Fibroblast of lung (primary cell): ENCODE measurements at regions not wholly inside any gene's neighbourhood (a gene's known extent, or its start where the extent isn't known, plus 50 kb on each side); places are given as distances from the start of the nearest gene placed in this dataset.
"Not testable (repeated sequence)": the region's sequence is repeated elsewhere in the genome, so short reads cannot be mapped to it uniquely, and the experiment has no call there.

Experiments
- DNase-seq, 2 donors: peaks; one replicate each; pipeline versions ENCODE4 v3.0.0 to v3.0.0-alpha.2; 2010; ENCODE audit warnings: low read depth in 2 of 2
- H2AFZ ChIP-seq: 2 replicates; pipeline ENCODE4 v1.5.1; 2012; ENCODE audit warnings: low read length, control low read depth, inconsistent platforms
- H3K27ac ChIP-seq: 2 replicates; pipeline ENCODE4 v1.5.1; 2011; ENCODE audit warnings: low read length, control low read depth; ENCODE audit not compliant: insufficient read depth
- H3K27me3 ChIP-seq: 2 replicates; pipeline ENCODE4 v1.5.1; 2011; ENCODE audit warnings: mild to moderate bottlenecking, low read length; ENCODE audit not compliant: control insufficient read depth, insufficient read depth
- H3K36me3 ChIP-seq: 2 replicates; pipeline ENCODE4 v1.5.1; 2011; ENCODE audit warnings: low read length; ENCODE audit not compliant: control insufficient read depth, insufficient read depth
- H3K4me1 ChIP-seq: 2 replicates; pipeline ENCODE4 v1.5.1; 2011; ENCODE audit warnings: low read length; ENCODE audit not compliant: control insufficient read depth, insufficient read depth; ENCODE audit errors: extremely low read depth
- H3K4me2 ChIP-seq: 2 replicates; pipeline ENCODE4 v1.5.1; 2011; ENCODE audit warnings: low read length, control low read depth; ENCODE audit not compliant: insufficient read depth; ENCODE audit errors: extremely low read depth
- H3K4me3 ChIP-seq, 4 experiments: fragments of 200-600 bp in 1 of 4; sonication (generic) in 1 of 4; replicated peaks in 1 of 4; 2 replicates each; pipeline ENCODE4 v1.5.1; 2011 to 2016; ENCODE audit warnings: low read length in 4 of 4, low read depth in 3 of 4, mild to moderate bottlenecking in 3 of 4, control low read depth in 2 of 4, inconsistent platforms in 1 of 4, mixed read lengths in 1 of 4; ENCODE audit not compliant: insufficient read depth in 1 of 4; ENCODE audit errors: control extremely low read depth in 1 of 4
- H3K79me2 ChIP-seq: 2 replicates; pipeline ENCODE4 v1.5.1; 2012; ENCODE audit warnings: mild to moderate bottlenecking, low read length, inconsistent platforms; ENCODE audit not compliant: control insufficient read depth, insufficient read depth
- H3K9ac ChIP-seq: 2 replicates; pipeline ENCODE4 v1.5.1; 2011; ENCODE audit warnings: mild to moderate bottlenecking, low read length, control low read depth; ENCODE audit not compliant: insufficient read depth
- H3K9me3 ChIP-seq: 2 replicates; pipeline ENCODE4 v1.5.1; 2012; ENCODE audit warnings: low read depth, low read length; ENCODE audit not compliant: control insufficient read depth, insufficient read depth
- H4K20me1 ChIP-seq: 2 replicates; pipeline ENCODE4 v1.5.1; 2011; ENCODE audit warnings: low read length; ENCODE audit not compliant: control insufficient read depth, insufficient read depth; ENCODE audit errors: extremely low read depth
- CTCF ChIP-seq, 2 donors: IDR thresholded peaks in 1 of 2; conservative IDR thresholded peaks in 1 of 2; 1 replicate in 1 of 2; 2 replicates in 1 of 2; pipeline ENCODE4 v1.5.1; 2011 to 2012; ENCODE audit warnings: low read length in 2 of 2, control low read depth in 1 of 2, inconsistent platforms in 1 of 2, low read depth in 1 of 2, mild to moderate bottlenecking in 1 of 2
- EZH2 ChIP-seq: IDR thresholded peaks from 2 replicates; pipeline ENCODE4 v1.5.1; 2012; ENCODE audit warnings: low read length, control low read depth, mild to moderate bottlenecking; ENCODE audit errors: missing control alignments

- no peak overlapping the region for H3K9ac ChIP-seq
- H3K4me1 ChIP-seq, result no peaks in the 10 kb centered on the region
- H3K4me3 ChIP-seq, result no peak overlapping the region
- DNase-seq, result no peak
- no peak overlapping the region for H3K4me2 ChIP-seq
- no peaks in the 10 kb centered on the region for H3K79me2 ChIP-seq
- H3K27ac ChIP-seq, result no peak overlapping the region
- no peaks in the 10 kb centered on the region for H4K20me1 ChIP-seq
- no peak for TF ChIP-seq CTCF (conservative IDR thresholded peaks at IDR 0.05 in 1 of 2, IDR thresholded peaks at IDR 0.05 in 1 of 2; ENCODE audit: low read depth in 1 of 2, low read length in 2 of 2)
- no peak for TF ChIP-seq EZH2
- no peaks in the 10 kb centered on the region for H3K36me3 ChIP-seq
- H2AFZ ChIP-seq, result no peak overlapping the region
- no peaks in the 10 kb centered on the region for H3K9me3 ChIP-seq
- no peaks in the 10 kb centered on the region for H3K27me3 ChIP-seq
Observed at GRCh38 chr10:63843107-63843506, 321.9 kb downstream of the REEP3 start.

GRCh38 chr10:63848871-63849270 is 327.7 kb downstream of the REEP3 start:
- not testable (repeated sequence) for H3K4me2 ChIP-seq, H3K79me2 ChIP-seq, H3K27me3 ChIP-seq, H3K4me3 ChIP-seq, H4K20me1 ChIP-seq, H3K9ac ChIP-seq, H3K9me3 ChIP-seq, H3K27ac ChIP-seq, DNase-seq, H3K36me3 ChIP-seq, H2AFZ ChIP-seq, H3K4me1 ChIP-seq

DNA sequence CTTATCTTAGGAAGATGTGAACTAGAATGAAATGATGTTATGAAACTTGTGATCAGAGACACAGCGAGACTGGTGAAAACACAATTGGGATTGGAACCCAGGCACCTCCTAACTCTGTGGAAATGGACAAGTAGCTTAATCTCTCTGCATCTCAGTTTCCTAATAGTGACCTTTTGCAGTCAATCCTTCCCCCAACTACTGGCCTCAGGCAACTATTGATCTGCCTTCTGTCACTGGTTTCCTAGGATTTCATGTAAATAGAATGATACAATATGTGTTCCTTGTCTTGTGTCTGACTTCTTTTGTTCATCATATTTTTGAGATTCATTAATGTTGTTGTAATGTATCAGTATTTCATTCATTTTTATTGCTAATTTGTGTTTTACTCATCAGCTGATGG is 341.7 kb downstream of the REEP3 start:
- no peak for DNase-seq
- Histone ChIP-seq H3K27ac (no peak overlapping the region), H4K20me1 (no peaks in the 10 kb centered on the region), H3K9me3 (no peaks in the 10 kb centered on the region), H3K4me1 (no peaks in the 10 kb centered on the region), H3K79me2 (no peaks in the 10 kb centered on the region), H3K4me2 (no peak overlapping the region), H3K36me3 (no peaks in the 10 kb centered on the region), H3K27me3 (peaks cover 9% of the 10 kb centered on the region), H3K4me3 (no peak overlapping the region), H3K9ac (no peak overlapping the region), H2AFZ (no peak overlapping the region)
- TF ChIP-seq CTCF (conservative IDR thresholded peaks at IDR 0.05 in 1 of 2, IDR thresholded peaks at IDR 0.05 in 1 of 2; ENCODE audit: low read depth in 1 of 2, low read length in 2 of 2) (no peak), EZH2 (no peak)

DNA sequence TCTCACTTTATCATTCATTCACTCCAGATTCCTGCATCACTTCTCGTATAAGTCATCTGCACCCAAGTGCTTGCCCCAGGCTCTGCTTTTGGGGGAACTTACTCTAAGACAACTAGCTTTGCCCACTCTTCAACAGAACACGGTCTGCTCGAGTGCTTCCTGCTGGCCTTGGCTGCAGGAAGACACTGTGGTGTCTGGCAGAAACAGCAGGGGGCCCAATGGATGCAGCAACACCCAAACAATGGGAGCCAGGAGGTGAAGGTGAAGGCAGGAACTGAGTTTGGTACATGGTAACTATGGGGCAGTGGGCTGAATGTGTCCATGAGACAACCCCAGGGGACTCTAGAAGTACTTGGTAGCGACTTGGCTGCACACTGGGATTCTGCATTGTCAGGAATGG is 344.0 kb downstream of the REEP3 start:
- H2AFZ ChIP-seq, result no peak overlapping the region

More for the DNA sequence above, 344.0 kb downstream of the REEP3 start:
- no peak overlapping the region for H3K4me3 ChIP-seq
- no peak overlapping the region for H3K27ac ChIP-seq
- no peaks in the 10 kb centered on the region for H3K9me3 ChIP-seq
- peaks cover 9% of the 10 kb centered on the region for H3K27me3 ChIP-seq
- TF ChIP-seq EZH2 (no peak), CTCF (conservative IDR thresholded peaks at IDR 0.05 in 1 of 2, IDR thresholded peaks at IDR 0.05 in 1 of 2; ENCODE audit: low read depth in 1 of 2, low read length in 2 of 2) (no peak)
- no peak overlapping the region for H3K4me2 ChIP-seq
- H3K36me3 ChIP-seq, result no peaks in the 10 kb centered on the region
- H3K9ac ChIP-seq, result no peak overlapping the region
- no peaks in the 10 kb centered on the region for H3K79me2 ChIP-seq
- H3K4me1 ChIP-seq, result no peaks in the 10 kb centered on the region
- H4K20me1 ChIP-seq, result no peaks in the 10 kb centered on the region
- no peak for DNase-seq
